A549 (cell line): ENCODE measurements at regions not wholly inside any gene's neighbourhood (a gene's known extent, or its start where the extent isn't known, plus 50 kb on each side); places are given as distances from the start of the nearest gene placed in this dataset.

Source experiments
- CHD4 ChIP-seq: fragments of 200-600 bp; sonication (generic); IDR thresholded peaks from 2 replicates; pipeline ENCODE4 v1.6.1; 2016; ENCODE audit warnings: antibody characterized with exemption, mild to moderate bottlenecking, borderline replicate concordance
- CTCF ChIP-seq: fragments of >200 bp; sonication (Bioruptor Twin); formaldehyde crosslinking; IDR thresholded peaks from 3 replicates; pipeline ENCODE4 v1.5.1; 2016
- ELK1 ChIP-seq: fragments of 150-350 bp; IDR thresholded peaks from 2 replicates; pipeline ENCODE4 v1.6.1; 2014; ENCODE audit warnings: low read depth, mild to moderate bottlenecking, low read length
- EP300 ChIP-seq, 2 experiments: fragments of >200 bp; sonication (Bioruptor Twin); formaldehyde crosslinking; IDR thresholded peaks; 2 replicates in 1 of 2; 3 replicates in 1 of 2; pipeline ENCODE4 v1.6.1; 2016 to 2017
- HMGXB4 ChIP-seq: fragments of 250-450 bp; sonication (Bioruptor Pico); IDR thresholded peaks from 2 replicates; pipeline ENCODE4 v1.5.0; 2021; ENCODE audit warnings: mild to moderate bottlenecking, moderate library complexity, borderline replicate concordance
- MAX ChIP-seq: IDR thresholded peaks from 2 replicates; pipeline ENCODE4 v1.6.1; 2012
- MYC ChIP-seq: IDR thresholded peaks from 2 replicates; pipeline ENCODE4 v1.6.1; 2012; ENCODE audit warnings: mild to moderate bottlenecking, inconsistent platforms, low read length, improper control_type of control experiment, borderline replicate concordance
- POLR2A ChIP-seq: IDR thresholded peaks from 2 replicates; pipeline ENCODE4 v1.6.1; 2012; ENCODE audit warnings: mild to moderate bottlenecking, low read length
- RFX5 ChIP-seq: fragments of 450-650 bp; IDR thresholded peaks from 2 replicates; pipeline ENCODE4 v1.7.1; 2014; ENCODE audit warnings: antibody characterized with exemption, mild to moderate bottlenecking, moderate library complexity
- SMC3 ChIP-seq: fragments of >200 bp; sonication (Bioruptor Twin); formaldehyde crosslinking; IDR thresholded peaks from 3 replicates; pipeline ENCODE4 v1.6.1; 2018; ENCODE audit warnings: inconsistent platforms
- USF2 ChIP-seq: fragments of 450-650 bp; IDR thresholded peaks from 2 replicates; pipeline ENCODE4 v1.6.1; 2014; ENCODE audit warnings: antibody characterized with exemption

- TF ChIP-seq ELK1 (no peak), CHD4 (no peak), EP300 (IDR thresholded peaks at IDR 0.05) (no peak), POLR2A (no peak), CTCF (no peak), MYC (no peak), USF2 (no peak), RFX5 (no peak), HMGXB4 (no peak), SMC3 (no peak), MAX (no peak)
Measured at GRCh38 chr10:42928064-42928463, 145.5 kb downstream of the BMS1 start.
